HEK293T (cell line): ENCODE measurements at regions not wholly inside any gene's neighbourhood (a gene's known extent, or its start where the extent isn't known, plus 50 kb on each side); places are given as distances from the start of the nearest gene placed in this dataset.

Experiments
- CTCF ChIA-PET: fragments of 350-600 bp; formaldehyde crosslinking; extraction: SDS; loops from one replicate; lab custom pipeline; 2021; ENCODE audit warnings: antibody characterized with exemption, inconsistent platforms; lab: Yijun Ruan, JAX
- POLR2A ChIA-PET: fragments of 350-600 bp; formaldehyde crosslinking; extraction: SDS; loops from one replicate; lab custom pipeline; 2020; ENCODE audit warnings: antibody characterized with exemption, inconsistent platforms; lab: Yijun Ruan, JAX
- DNase-seq: peaks from one replicate; pipeline ENCODE4 v3.0.0; 2012; ENCODE audit warnings: mixed read lengths; ENCODE audit errors: extremely low spot score
- ARNT ChIP-seq: fragments of 450-650 bp; IDR thresholded peaks from 2 replicates; pipeline ENCODE4 v1.6.1; 2017; ENCODE audit warnings: mild to moderate bottlenecking
- BHLHE40 ChIP-seq: fragments of 450-650 bp; IDR thresholded peaks from 2 replicates; pipeline ENCODE4 v1.6.1; 2016; ENCODE audit warnings: mild to moderate bottlenecking, moderate library complexity, borderline replicate concordance
- CTBP1 ChIP-seq: fragments of 450-650 bp; IDR thresholded peaks from 2 replicates; pipeline ENCODE4 v1.6.1; 2016; ENCODE audit warnings: borderline replicate concordance
- ELF4 ChIP-seq: fragments of 450-650 bp; IDR thresholded peaks from 2 replicates; pipeline ENCODE4 v1.6.1; 2017; ENCODE audit warnings: antibody characterized with exemption
- FOXA1 ChIP-seq: fragments of 450-650 bp; IDR thresholded peaks from 2 replicates; pipeline ENCODE4 v1.6.1; 2016; ENCODE audit warnings: mild to moderate bottlenecking
- FOXK2 ChIP-seq: fragments of 450-650 bp; IDR thresholded peaks from 2 replicates; pipeline ENCODE4 v1.6.1; 2016; ENCODE audit warnings: mild to moderate bottlenecking
- FOXM1 ChIP-seq: fragments of 450-650 bp; IDR thresholded peaks from 2 replicates; pipeline ENCODE4 v1.6.1; 2017; ENCODE audit warnings: mild to moderate bottlenecking, borderline replicate concordance
- HDGF ChIP-seq: fragments of 450-650 bp; IDR thresholded peaks from 2 replicates; pipeline ENCODE4 v1.6.1; 2017; ENCODE audit warnings: antibody characterized with exemption, borderline replicate concordance
- L3MBTL2 ChIP-seq: fragments of 450-650 bp; conservative IDR thresholded peaks from 2 replicates; pipeline ENCODE4 v1.6.1; 2016; ENCODE audit warnings: mild to moderate bottlenecking
- LEF1 ChIP-seq: fragments of 450-650 bp; IDR thresholded peaks from 2 replicates; pipeline ENCODE4 v1.6.1; 2017; ENCODE audit warnings: mild to moderate bottlenecking, borderline replicate concordance
- NFRKB ChIP-seq: fragments of 450-650 bp; IDR thresholded peaks from 2 replicates; pipeline ENCODE4 v1.6.1; 2016; ENCODE audit warnings: mild to moderate bottlenecking, moderate library complexity
- PKNOX1 ChIP-seq: fragments of 450-650 bp; IDR thresholded peaks from 2 replicates; pipeline ENCODE4 v1.6.1; 2016
- SP1 ChIP-seq: fragments of 450-650 bp; IDR thresholded peaks from 2 replicates; pipeline ENCODE4 v1.6.1; 2017
- SUZ12 ChIP-seq: fragments of 450-650 bp; IDR thresholded peaks from 2 replicates; pipeline ENCODE4 v1.6.1; 2016; ENCODE audit warnings: mild to moderate bottlenecking
- TARDBP ChIP-seq: fragments of 450-650 bp; IDR thresholded peaks from 2 replicates; pipeline ENCODE4 v1.6.1; 2016
- ZNF384 ChIP-seq: fragments of 450-650 bp; IDR thresholded peaks from 2 replicates; pipeline ENCODE4 v1.6.1; 2016

- ChIA-PET POLR2A (no interaction called here), CTCF (no interaction called here)
- DNase-seq: no peak
- TF ChIP-seq SP1: no peak
- TF ChIP-seq ZNF384: no peak
- no peak for TF ChIP-seq FOXM1
- no peak for TF ChIP-seq ARNT
- TF ChIP-seq TARDBP: no peak
- no peak for TF ChIP-seq CTBP1
- no peak for TF ChIP-seq BHLHE40
- no peak for TF ChIP-seq L3MBTL2
- no peak for TF ChIP-seq ELF4
- no peak for TF ChIP-seq PKNOX1
- TF ChIP-seq LEF1: no peak
Measured at GRCh38 chr16:64589836-64590235, 532.0 kb downstream of the CDH11 start.

GRCh38 chr16:64586781-64587180, 535.1 kb downstream of the CDH11 start:
- ChIA-PET CTCF (no interaction called here), POLR2A (no interaction called here)
- TF ChIP-seq L3MBTL2 (no peak), PKNOX1 (no peak), HDGF (no peak), ZNF384 (no peak), ARNT (no peak), ELF4 (no peak), LEF1 (no peak), FOXK2 (no peak), FOXA1 (no peak), BHLHE40 (no peak), NFRKB (no peak), FOXM1 (no peak), TARDBP (no peak), SUZ12 (no peak), SP1 (no peak), CTBP1 (no peak)
- no peak for DNase-seq

- POLR2A ChIA-PET: no interaction called here
- DNase-seq: no peak
- no peak for TF ChIP-seq HDGF
- TF ChIP-seq ARNT: no peak
- no peak for TF ChIP-seq SUZ12
- no peak for TF ChIP-seq FOXA1
- TF ChIP-seq ELF4: no peak
- TF ChIP-seq CTBP1: no peak
- TF ChIP-seq NFRKB: no peak
- TF ChIP-seq SP1: no peak
- CTCF ChIA-PET: no interaction called here
Measured at GRCh38 chr16:64585367-64585766, 536.5 kb downstream of the CDH11 start.

GRCh38 chr16:64580558-64580957, 541.3 kb downstream of the CDH11 start:
- TF ChIP-seq NFRKB: no peak
- ChIA-PET CTCF (no interaction called here), POLR2A (no interaction called here)
- DNase-seq: no peak

GRCh38 chr16:64579712-64580111, 542.2 kb downstream of the CDH11 start:
- POLR2A ChIA-PET: no interaction called here
- DNase-seq: no peak
- TF ChIP-seq SUZ12 (no peak), SP1 (no peak), LEF1 (no peak), CTBP1 (no peak), ARNT (no peak), TARDBP (no peak), NFRKB (no peak), L3MBTL2 (no peak), BHLHE40 (no peak), HDGF (no peak), ZNF384 (no peak), FOXM1 (no peak)
- CTCF ChIA-PET: no interaction called here

- DNase-seq: no peak
- ChIA-PET CTCF (no interaction called here), POLR2A (no interaction called here)
- TF ChIP-seq FOXM1: no peak
- TF ChIP-seq FOXA1: no peak
- TF ChIP-seq ARNT: no peak
- no peak for TF ChIP-seq BHLHE40
- TF ChIP-seq CTBP1: no peak
- no peak for TF ChIP-seq ELF4
- TF ChIP-seq ZNF384: no peak
- no peak for TF ChIP-seq SUZ12
- TF ChIP-seq PKNOX1: no peak
- TF ChIP-seq NFRKB: no peak
- no peak for TF ChIP-seq FOXK2
- TF ChIP-seq HDGF: no peak
- no peak for TF ChIP-seq L3MBTL2
- no peak for TF ChIP-seq TARDBP
- TF ChIP-seq SP1: no peak
- no peak for TF ChIP-seq LEF1
Measured at GRCh38 chr16:64545768-64546167, 576.1 kb downstream of the CDH11 start.

- ChIA-PET CTCF (no interaction called here), POLR2A (no interaction called here)
- no peak for TF ChIP-seq ZNF384
- no peak for TF ChIP-seq PKNOX1
- TF ChIP-seq FOXK2: no peak
- no peak for TF ChIP-seq TARDBP
- TF ChIP-seq L3MBTL2: no peak
- no peak for TF ChIP-seq FOXM1
- no peak for TF ChIP-seq SUZ12
- no peak for TF ChIP-seq FOXA1
- TF ChIP-seq LEF1: no peak
- TF ChIP-seq ELF4: no peak
- no peak for TF ChIP-seq CTBP1
- no peak for TF ChIP-seq HDGF
- no peak for TF ChIP-seq ARNT
- TF ChIP-seq SP1: no peak
- no peak for TF ChIP-seq BHLHE40
- TF ChIP-seq NFRKB: no peak
- DNase-seq: no peak
Measured at GRCh38 chr16:64544859-64545258, 577.0 kb downstream of the CDH11 start.
